HG03378 (cell line): ENCODE measurements at regions not wholly inside any gene's neighbourhood (a gene's known extent, or its start where the extent isn't known, plus 50 kb on each side); places are given as distances from the start of the nearest gene placed in this dataset.
"Not testable (repeated sequence)": the region's sequence is repeated elsewhere in the genome, so short reads cannot be mapped to it uniquely, and the experiment has no call there.

Experiments
- ATAC-seq: cut with Tn5 transposase; IDR thresholded peaks from one replicate; pipeline ENCODE4 v1.9.1; 2021; ENCODE audit warnings: mild to moderate bottlenecking, moderate library complexity; ENCODE audit not compliant: unreplicated experiment

DNA sequence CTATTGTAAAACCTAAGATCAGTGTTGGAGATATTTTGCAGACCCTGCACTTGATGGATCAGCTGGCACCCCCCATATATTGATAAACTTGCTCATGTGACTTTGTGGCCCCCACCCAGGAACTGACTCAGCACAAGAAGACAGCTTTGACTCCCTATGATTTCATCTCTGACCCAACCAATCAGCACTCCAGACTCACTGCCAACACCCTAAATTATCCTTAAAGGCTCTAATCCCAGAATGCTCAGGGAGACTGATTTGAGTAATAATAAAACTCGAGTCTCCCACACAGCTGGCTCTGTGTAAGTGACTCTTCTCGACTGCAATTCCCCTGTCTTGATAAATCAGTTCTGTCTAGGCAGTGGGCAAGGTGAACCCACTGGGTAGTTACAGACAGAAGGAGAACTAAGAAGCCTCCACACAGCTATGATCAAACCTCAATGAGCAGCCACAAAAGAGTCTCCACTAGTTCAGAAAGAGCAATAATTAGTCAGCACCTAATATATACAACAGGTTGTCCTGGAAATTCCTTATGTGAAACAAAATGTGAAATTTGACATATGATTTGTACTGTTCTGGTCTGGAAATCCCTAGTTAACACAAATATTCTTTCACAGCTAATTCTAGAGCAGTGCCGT is 52.2 kb downstream of the ACTL7B start:
- ATAC-seq: no peak

- no peak for ATAC-seq
Observed at GRCh38 chr9:108802967-108803366, 52.8 kb downstream of the ACTL7B start.

GRCh38 chr9:108801949-108802348 is 53.8 kb downstream of the ACTL7B start:
- no peak for ATAC-seq

DNA sequence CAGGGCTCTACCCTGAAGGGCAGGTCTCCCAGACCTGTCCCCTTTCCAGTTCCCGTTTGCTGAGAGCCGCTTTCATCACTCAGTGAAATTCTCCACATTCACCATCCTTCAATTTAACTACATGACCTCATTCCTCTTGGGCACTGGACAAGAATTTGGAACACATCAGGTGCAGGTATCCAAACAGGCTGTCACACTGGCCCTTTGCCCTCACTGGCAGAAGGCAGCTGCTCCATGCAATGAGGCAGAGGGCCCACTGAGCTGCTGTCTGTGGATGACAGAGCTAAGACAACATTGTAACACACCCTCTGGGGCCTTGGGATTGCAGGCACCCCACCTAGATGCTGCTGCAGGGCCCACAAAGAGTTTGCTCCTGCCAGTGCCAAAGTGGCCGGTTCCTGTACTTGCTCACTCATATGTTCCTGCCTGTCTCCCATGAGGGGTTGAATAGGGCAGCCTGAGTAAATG is 55.1 kb downstream of the ACTL7B start:
- no peak for ATAC-seq

GRCh38 chr9:108793573-108793972 is 62.2 kb downstream of the ACTL7B start:
- ATAC-seq: no peak

GRCh38 chr9:108789742-108790141 is 66.0 kb downstream of the ACTL7B start:
- no peak for ATAC-seq

- ATAC-seq: no peak
Observed at GRCh38 chr9:108787690-108788048, 68.1 kb downstream of the ACTL7B start.

- no peak for ATAC-seq
Observed at GRCh38 chr9:108786901-108787689, 68.7 kb downstream of the ACTL7B start.

DNA sequence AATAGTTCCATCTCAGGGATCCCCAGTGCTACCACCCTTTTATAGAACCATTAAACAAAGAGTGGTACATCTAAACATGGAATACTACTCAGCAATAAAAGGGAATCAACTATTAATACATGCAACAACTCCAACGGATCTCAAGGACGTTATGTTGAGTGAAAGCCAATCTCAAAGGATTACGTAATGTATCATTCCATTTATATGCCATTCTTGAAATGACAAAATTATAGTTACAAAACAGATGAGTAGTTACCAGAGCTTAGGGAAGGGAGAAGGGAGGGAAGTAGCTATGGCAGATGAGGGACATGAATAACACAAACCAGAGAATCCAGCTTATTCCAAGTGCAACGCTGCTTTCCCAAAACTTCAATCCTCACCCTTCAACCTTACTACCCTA is 69.5 kb downstream of the ACTL7B start:
- no peak for ATAC-seq

DNA sequence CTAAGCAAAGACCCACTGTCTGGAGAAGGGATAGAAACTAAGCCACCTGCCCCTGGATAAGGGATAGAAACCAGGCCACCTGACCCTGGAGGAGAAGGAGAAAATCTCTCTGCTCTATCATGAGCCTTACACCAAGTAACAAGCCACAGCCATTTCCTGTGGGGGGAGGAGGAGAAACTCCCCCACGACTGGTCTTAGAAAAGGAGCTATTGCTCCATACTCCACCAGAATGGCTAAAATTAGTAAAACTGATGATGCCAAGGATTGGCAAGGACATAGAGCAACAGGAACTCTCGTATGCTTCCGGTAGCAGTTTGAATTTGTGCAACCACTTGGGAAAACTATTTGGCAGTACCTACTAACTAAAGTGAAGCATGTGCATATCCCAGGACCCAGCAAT is 70.8 kb downstream of the ACTL7B start:
- ATAC-seq: no peak

GRCh38 chr9:108783731-108784495 is 71.9 kb downstream of the ACTL7B start:
- ATAC-seq: no peak

DNA sequence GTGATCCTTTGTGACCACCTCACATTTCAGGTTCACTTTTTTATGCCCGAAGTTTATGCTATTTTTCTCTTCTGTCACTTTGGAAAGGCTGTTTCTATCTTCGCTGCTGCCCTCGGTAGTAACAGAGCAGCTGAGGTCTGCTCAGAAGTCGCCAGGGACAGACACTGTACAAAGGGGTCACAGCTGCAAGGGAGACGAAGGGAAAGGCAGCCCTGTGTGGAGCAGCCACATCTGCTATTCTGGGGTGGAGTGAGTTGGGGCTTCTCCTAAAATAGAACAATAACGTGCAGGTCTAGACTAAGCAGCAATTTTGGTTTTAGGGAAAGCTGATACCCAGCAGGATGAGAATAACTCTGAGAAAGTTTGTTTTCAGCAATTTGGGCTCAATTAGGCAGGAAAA is 72.5 kb downstream of the ACTL7B start:
- no peak for ATAC-seq

DNA sequence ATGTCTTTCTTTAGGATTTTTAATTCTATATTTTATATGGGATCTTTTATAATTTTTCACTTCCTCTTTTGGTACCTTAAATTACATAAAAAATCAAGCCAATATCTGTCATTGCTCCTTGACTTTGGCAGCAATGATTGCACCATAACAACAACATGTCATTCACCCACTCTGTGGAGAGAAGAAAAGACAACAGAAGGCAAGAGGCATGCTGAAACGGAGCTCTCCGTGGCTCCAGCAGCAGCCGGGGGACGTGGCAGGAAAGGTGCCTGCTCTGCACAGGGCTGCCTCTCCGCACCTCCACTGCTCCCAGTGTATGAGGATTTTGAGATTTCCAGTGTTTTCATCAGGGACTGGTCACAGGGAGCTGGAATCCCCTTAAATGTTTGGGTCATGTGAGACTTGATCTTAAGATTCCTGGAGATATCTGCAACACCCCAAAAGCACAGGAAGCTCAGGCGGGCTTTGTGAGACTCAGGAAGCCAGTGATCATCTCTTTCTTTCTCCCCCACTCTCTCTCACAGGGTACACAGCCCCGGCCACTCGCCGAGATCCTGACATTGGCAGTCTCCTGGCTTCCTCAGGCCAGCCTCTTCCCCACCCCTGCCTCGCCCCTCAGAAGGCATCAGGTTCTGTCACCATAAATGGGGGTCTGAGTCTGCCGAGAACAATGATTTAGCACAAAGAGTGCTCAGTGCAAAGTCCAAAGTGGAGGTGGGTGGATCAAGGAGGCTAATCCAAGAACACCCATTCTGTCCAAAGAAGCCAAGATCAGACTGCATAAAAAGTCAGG is 74.6 kb downstream of the ACTL7B start:
- ATAC-seq: no peak

DNA sequence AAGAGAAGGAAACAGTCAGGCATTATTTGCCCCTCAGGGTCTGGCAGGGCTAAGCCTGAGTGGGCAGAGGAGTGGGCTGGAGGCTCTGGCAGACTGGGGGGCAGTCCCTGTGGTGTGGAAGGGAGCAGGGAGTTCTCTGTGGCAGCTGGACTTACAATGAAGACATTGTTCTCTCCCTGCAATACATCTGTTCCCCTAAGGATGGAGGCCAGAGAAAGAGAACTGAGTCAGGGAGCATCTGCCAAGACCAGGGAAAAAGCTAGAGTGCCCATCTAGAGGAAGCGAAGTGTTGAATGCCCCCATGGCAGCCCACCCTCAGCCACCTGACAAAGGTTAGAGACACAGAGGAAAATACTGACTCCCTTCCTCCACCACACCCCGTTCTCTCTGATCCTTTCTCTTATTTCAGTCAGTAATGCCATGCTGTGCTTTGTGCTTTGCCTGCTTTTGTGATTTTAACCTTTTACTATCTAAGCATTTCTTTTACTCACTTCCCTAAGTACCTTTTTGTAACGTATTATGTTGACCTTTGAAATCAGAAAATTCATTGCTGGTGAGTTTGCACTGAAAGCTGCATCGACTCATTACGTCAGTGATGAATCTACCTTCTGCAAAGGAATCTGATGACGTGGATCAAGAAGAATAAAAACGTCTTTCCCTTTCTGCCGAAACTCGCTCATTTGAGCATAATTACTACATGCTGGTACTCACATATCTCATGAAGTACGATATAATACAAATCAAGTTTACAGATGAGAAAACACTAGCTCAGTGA is 76.0 kb downstream of the ACTL7B start:
- no peak for ATAC-seq

DNA sequence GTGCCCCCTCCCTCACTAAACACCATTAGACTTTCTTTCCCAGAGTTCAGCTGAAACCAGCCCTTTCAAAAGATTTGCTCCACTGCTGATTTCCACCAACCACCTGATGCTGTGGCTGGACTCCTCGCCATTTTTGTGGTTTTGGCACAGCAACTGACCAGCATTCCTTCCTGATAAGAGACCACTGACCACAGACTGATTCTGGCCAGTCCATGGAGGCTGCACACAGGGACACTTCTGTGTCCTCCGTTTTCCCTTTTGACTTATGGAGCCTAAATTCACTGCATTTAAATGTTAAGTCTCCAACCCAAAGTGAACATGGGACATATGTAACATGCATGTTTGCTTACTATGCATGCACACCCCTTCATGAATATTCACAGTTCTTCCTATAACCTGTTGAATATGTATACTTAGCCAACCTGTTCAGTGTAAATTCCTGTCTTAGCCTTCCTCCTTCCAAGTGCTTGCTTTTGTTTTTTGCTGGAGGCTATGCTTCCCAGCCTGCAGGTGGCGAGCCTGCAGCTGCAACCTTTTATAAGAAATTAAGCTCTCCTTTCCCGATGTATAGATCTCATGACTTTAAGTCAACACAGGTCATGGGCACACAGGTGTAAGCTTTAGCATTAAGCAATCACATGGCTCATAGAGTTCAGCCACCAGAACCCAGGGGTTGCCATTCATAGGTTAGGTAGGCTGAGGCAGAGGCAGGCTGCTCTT is 78.7 kb downstream of the ACTL7B start:
- no peak for ATAC-seq

DNA sequence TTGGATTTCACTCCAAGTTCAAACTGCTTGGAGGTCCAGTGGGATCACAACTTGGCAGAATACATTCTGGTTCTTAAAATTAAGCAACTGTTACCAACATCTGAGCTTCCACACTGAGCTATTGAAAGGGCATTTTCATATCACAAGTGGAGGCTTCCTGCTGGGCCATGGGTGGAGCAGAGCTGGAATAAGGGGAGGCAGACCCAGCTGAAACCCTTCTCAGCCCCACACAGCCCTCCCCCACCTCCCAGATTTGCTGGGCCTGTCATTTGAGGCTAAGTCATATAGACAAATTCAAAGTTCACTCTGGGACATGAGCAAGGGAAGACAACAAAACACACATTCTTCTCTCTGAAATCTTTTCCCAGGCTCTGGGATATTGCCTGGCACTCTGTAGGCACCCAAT is 79.9 kb downstream of the ACTL7B start:
- ATAC-seq: no peak

DNA sequence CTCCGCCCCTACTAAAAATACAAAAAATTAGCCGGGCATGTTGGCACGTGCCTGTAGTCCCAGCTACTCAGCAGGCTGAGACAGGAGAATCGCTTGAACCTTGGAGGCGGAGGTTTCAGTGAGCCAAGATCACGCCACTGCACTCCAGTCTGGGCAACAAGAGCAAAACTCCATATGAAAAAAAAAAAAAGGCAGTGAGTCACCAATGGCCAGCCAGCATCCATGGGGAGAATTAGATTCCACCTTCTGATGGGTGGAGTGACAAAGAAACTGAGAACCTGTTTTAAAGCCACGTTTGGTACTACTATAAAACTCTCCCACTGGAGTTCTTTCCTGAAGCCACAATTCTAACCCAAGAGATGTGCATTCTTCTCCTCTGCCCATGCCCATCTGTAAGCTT is 81.7 kb downstream of the ACTL7B start:
- not testable (repeated sequence) for ATAC-seq

DNA sequence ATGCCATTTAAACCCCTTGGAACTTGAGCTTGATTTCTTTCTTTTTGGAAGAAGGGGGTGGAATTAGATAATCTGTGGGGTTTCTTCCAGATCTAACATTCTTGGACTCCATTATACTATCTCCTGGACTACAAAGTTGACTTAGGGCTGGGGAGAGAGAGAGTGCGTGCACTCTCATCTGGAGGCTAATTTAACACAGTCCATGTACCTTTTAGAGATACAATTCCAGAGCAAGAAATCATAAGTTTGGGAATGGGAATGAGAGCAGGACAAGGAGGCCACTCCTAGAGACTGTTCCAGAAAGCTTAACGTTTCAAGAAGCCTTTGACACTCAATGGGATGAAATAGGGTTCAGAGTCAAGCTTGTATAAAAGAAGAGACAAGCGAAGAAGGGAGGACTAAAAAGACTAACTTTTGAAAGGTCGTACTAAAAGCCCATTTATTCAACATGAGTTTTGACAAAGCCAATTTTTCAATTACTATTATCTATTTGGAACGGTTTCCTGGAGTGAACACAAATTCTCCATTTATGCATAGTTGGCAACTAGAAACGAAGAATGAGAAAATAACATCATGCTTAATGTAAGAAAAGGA is 83.4 kb downstream of the ACTL7B start:
- no peak for ATAC-seq

GRCh38 chr9:108768744-108769143 is 87.0 kb downstream of the ACTL7B start:
- ATAC-seq: no peak
